Mesendoderm (in vitro differentiated cells): ENCODE measurements at regions not wholly inside any gene's neighbourhood (a gene's known extent, or its start where the extent isn't known, plus 50 kb on each side); places are given as distances from the start of the nearest gene placed in this dataset.
"Not testable (repeated sequence)": the region's sequence is repeated elsewhere in the genome, so short reads cannot be mapped to it uniquely, and the experiment has no call there.

Experiments
- DNase-seq: peaks from one replicate; pipeline ENCODE4 v3.0.0; 2013
- H2AK5ac ChIP-seq: 2 replicates; pipeline ENCODE4 v1.6.1; 2013; ENCODE audit warnings: low read length, inconsistent platforms
- H2BK120ac ChIP-seq: 2 replicates; pipeline ENCODE4 v1.6.1; 2013; ENCODE audit warnings: low read depth, mild to moderate bottlenecking, low read length, moderate library complexity, mixed read lengths
- H2BK15ac ChIP-seq: replicated peaks from 2 replicates; pipeline ENCODE4 v1.6.1; 2013; ENCODE audit warnings: low read depth, mild to moderate bottlenecking, moderate library complexity
- H2BK5ac ChIP-seq: 2 replicates; pipeline ENCODE4 v1.6.1; 2013; ENCODE audit warnings: low read length, inconsistent platforms
- H3K18ac ChIP-seq: 2 replicates; pipeline ENCODE4 v1.6.1; 2013; ENCODE audit warnings: mild to moderate bottlenecking, low read length, mixed read lengths
- H3K23ac ChIP-seq: one replicate; pipeline ENCODE4 v1.6.1; 2013; ENCODE audit warnings: low read length
- H3K27ac ChIP-seq: 2 replicates; pipeline ENCODE4 v1.5.1; 2013; ENCODE audit warnings: low read depth, mild to moderate bottlenecking, inconsistent platforms, low read length, moderate library complexity
- H3K27me3 ChIP-seq: 2 replicates; pipeline ENCODE4 v1.6.1; 2013; ENCODE audit warnings: low read length, control low read depth, mild to moderate bottlenecking, inconsistent platforms; ENCODE audit not compliant: insufficient read depth, poor library complexity
- H3K36me3 ChIP-seq: 2 replicates; pipeline ENCODE4 v1.6.1; 2013; ENCODE audit warnings: low read length, inconsistent platforms; ENCODE audit not compliant: control insufficient read depth, insufficient read depth
- H3K4ac ChIP-seq: one replicate; pipeline ENCODE4 v1.6.1; 2013; ENCODE audit warnings: low read depth, mild to moderate bottlenecking, low read length, moderate library complexity
- H3K4me1 ChIP-seq: 2 replicates; pipeline ENCODE4 v1.6.1; 2013; ENCODE audit warnings: low read depth, low read length, inconsistent platforms; ENCODE audit not compliant: control insufficient read depth
- H3K4me2 ChIP-seq: 2 replicates; pipeline ENCODE4 v1.6.1; 2013; ENCODE audit warnings: low read length
- H3K4me3 ChIP-seq: 2 replicates; pipeline ENCODE4 v1.5.1; 2013; ENCODE audit warnings: mild to moderate bottlenecking, low read length
- H3K56ac ChIP-seq: one replicate; pipeline ENCODE4 v1.6.1; 2013; ENCODE audit warnings: low read length
- H3K79me1 ChIP-seq: 2 replicates; pipeline ENCODE4 v1.6.1; 2013; ENCODE audit warnings: low read length, inconsistent platforms
- H3K79me2 ChIP-seq: 2 replicates; pipeline ENCODE4 v1.6.1; 2013; ENCODE audit warnings: mild to moderate bottlenecking, low read length; ENCODE audit not compliant: control insufficient read depth, insufficient read depth
- H3K9ac ChIP-seq: 2 replicates; pipeline ENCODE4 v1.6.1; 2013; ENCODE audit warnings: low read length, inconsistent platforms
- H4K5ac ChIP-seq: one replicate; pipeline ENCODE4 v1.6.1; 2013; ENCODE audit warnings: low read length
- H4K8ac ChIP-seq: one replicate; pipeline ENCODE4 v1.6.1; 2013; ENCODE audit warnings: low read depth, mild to moderate bottlenecking, control low read depth, low read length, moderate library complexity
- WGBS: extraction: QIAGEN DNeasy Blood & Tissue Kit; methylation state at CpG from one replicate; pipeline ENCODE4 v1.1.7; 2013; ENCODE audit warnings: low lambda C conversion rate, missing lambda C conversion rate; ENCODE audit not compliant: insufficient coverage; ENCODE audit errors: extremely low coverage; 5-methylcytosine and 5-hydroxymethylcytosine counted together

GRCh38 chr4:10388146-10388545 lies 69.1 kb downstream of the ZNF518B start:
- H3K4me1 ChIP-seq, H4K8ac ChIP-seq, H3K79me2 ChIP-seq, H3K56ac ChIP-seq, H3K23ac ChIP-seq, H3K4ac ChIP-seq, H3K27me3 ChIP-seq, H2BK15ac ChIP-seq, H2BK120ac ChIP-seq, H3K18ac ChIP-seq, H3K27ac ChIP-seq, H3K4me2 ChIP-seq, DNase-seq, H3K4me3 ChIP-seq, H2AK5ac ChIP-seq, H3K36me3 ChIP-seq, H3K9ac ChIP-seq, H3K79me1 ChIP-seq, H4K5ac ChIP-seq, H2BK5ac ChIP-seq: not testable (repeated sequence)
- no CpG with 5 or more reads among the region's 3 CpGs for WGBS

- no peak overlapping the region for H2BK120ac ChIP-seq
- H3K56ac ChIP-seq, result no peak overlapping the region
- no peak overlapping the region for H4K8ac ChIP-seq
- H4K5ac ChIP-seq, result no peak overlapping the region
- H2AK5ac ChIP-seq, result no peak overlapping the region
- no peak overlapping the region for H3K4me2 ChIP-seq
- H3K27ac ChIP-seq, result no peak overlapping the region
- H3K4me3 ChIP-seq, result no peak overlapping the region
- no peaks in the 10 kb centered on the region for H3K4me1 ChIP-seq
- DNase-seq, result no peak
- H3K27me3 ChIP-seq, result no peaks in the 10 kb centered on the region
- no peak overlapping the region for H3K9ac ChIP-seq
- no peaks in the 10 kb centered on the region for H3K79me2 ChIP-seq
- no CpG with 5 or more reads among the region's 3 CpGs for WGBS
- no peak overlapping the region for H3K18ac ChIP-seq
- H3K23ac ChIP-seq, result no peak overlapping the region
- H3K4ac ChIP-seq, result no peak overlapping the region
- H2BK5ac ChIP-seq, result no peak overlapping the region
- no peak overlapping the region for H2BK15ac ChIP-seq
- no peaks in the 10 kb centered on the region for H3K36me3 ChIP-seq
- H3K79me1 ChIP-seq, result no peaks in the 10 kb centered on the region
Measured at GRCh38 chr4:10385994-10386394, 71.2 kb downstream of the ZNF518B start.

GRCh38 chr4:10384974-10385373 lies 72.3 kb downstream of the ZNF518B start:
- no peak overlapping the region for H3K23ac ChIP-seq
- H3K56ac ChIP-seq, result no peak overlapping the region
- no peaks in the 10 kb centered on the region for H3K4me1 ChIP-seq
- H3K9ac ChIP-seq, result no peak overlapping the region
- no peaks in the 10 kb centered on the region for H3K79me2 ChIP-seq
- no peak overlapping the region for H3K18ac ChIP-seq
- H2AK5ac ChIP-seq, result no peak overlapping the region
- no peak overlapping the region for H4K8ac ChIP-seq
- H2BK120ac ChIP-seq, result no peak overlapping the region
- no peak overlapping the region for H2BK15ac ChIP-seq
- H3K4ac ChIP-seq, result no peak overlapping the region
- no peak overlapping the region for H3K4me2 ChIP-seq
- H3K27me3 ChIP-seq, result no peaks in the 10 kb centered on the region
- no peak overlapping the region for H2BK5ac ChIP-seq
- no CpG with 5 or more reads among the region's 1 CpG for WGBS
- DNase-seq, result no peak
- no peak overlapping the region for H3K4me3 ChIP-seq
- no peaks in the 10 kb centered on the region for H3K79me1 ChIP-seq
- H4K5ac ChIP-seq, result no peak overlapping the region
- H3K27ac ChIP-seq, result no peak overlapping the region
- H3K36me3 ChIP-seq, result no peaks in the 10 kb centered on the region

DNA sequence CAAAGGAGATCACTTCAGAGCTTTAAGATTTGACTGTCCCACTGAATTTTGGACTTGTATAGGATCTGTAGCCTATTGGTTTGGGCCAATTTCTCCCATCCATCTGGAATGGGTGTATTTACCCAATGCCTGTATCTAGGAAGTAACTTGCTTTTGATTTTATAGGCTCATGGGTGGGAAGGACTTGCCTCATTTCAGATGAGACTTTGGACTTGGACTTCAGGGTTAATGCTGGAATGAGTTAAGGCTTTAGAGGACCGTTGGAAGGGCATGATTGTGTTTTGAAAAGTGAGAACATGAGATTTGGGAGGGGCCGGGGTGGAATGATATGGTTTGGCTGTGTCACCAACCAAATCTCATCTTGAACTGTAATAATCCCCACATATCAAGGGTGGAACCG lies 73.8 kb downstream of the ZNF518B start:
- Histone ChIP-seq H3K27me3 (no peaks in the 10 kb centered on the region), H3K4ac (no peak overlapping the region), H3K23ac (no peak overlapping the region), H3K79me1 (no peaks in the 10 kb centered on the region), H3K18ac (no peak overlapping the region), H4K5ac (no peak overlapping the region), H3K27ac (no peak overlapping the region), H3K56ac (no peak overlapping the region), H2BK15ac (no peak overlapping the region), H3K36me3 (no peaks in the 10 kb centered on the region), H3K4me1 (no peaks in the 10 kb centered on the region), H3K9ac (no peak overlapping the region), H3K79me2 (no peaks in the 10 kb centered on the region), H2AK5ac (no peak overlapping the region), H4K8ac (no peak overlapping the region), H3K4me3 (no peak overlapping the region), H3K4me2 (no peak overlapping the region), H2BK5ac (no peak overlapping the region), H2BK120ac (no peak overlapping the region)
- no peak for DNase-seq
- no CpG with 5 or more reads among the region's 3 CpGs for WGBS

GRCh38 chr4:10382171-10382570 lies 75.1 kb downstream of the ZNF518B start:
- no CpG with 5 or more reads among the region's 1 CpG for WGBS

DNA sequence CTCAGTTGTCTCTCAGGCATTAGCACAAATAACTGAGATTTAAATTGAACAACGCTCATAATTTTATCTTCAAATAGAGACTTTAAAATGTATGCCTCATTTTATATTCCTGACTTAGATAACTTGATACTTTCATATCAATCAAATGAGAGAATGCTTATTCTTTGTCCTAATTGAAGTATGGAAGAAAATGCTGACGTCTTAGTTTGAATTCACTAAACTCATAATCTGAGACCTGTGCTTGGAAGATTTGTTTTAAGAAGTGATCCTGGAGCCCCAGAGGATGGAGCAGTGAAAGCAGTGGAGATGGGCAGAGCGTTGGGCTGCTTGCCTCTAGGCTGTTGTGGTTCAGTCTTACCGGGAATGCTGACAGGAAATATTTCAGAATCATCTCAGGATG lies 76.1 kb downstream of the ZNF518B start:
- Histone ChIP-seq H3K27me3 (no peaks in the 10 kb centered on the region), H3K23ac (no peak overlapping the region), H2AK5ac (no peak overlapping the region), H3K36me3 (no peaks in the 10 kb centered on the region), H3K56ac (no peak overlapping the region), H4K5ac (no peak overlapping the region), H3K4me1 (no peaks in the 10 kb centered on the region), H3K4ac (no peak overlapping the region), H3K79me1 (no peaks in the 10 kb centered on the region), H2BK15ac (no peak overlapping the region), H3K18ac (no peak overlapping the region), H3K79me2 (no peaks in the 10 kb centered on the region), H2BK5ac (no peak overlapping the region), H3K27ac (no peak overlapping the region), H3K4me3 (no peak overlapping the region), H3K4me2 (no peak overlapping the region), H4K8ac (no peak overlapping the region), H2BK120ac (no peak overlapping the region), H3K9ac (no peak overlapping the region)
- DNase-seq, result no peak
- no CpG with 5 or more reads among the region's 4 CpGs for WGBS

More at GRCh38 chr4:10382171-10382570, 75.1 kb downstream of the ZNF518B start:
- H3K4me2 ChIP-seq, H3K23ac ChIP-seq, H2BK15ac ChIP-seq, H2BK5ac ChIP-seq, H3K27me3 ChIP-seq, H3K27ac ChIP-seq, H3K4me3 ChIP-seq, H3K4me1 ChIP-seq, H3K79me1 ChIP-seq, H3K18ac ChIP-seq, H3K9ac ChIP-seq, H3K79me2 ChIP-seq, H2AK5ac ChIP-seq, H4K5ac ChIP-seq, H3K56ac ChIP-seq, H3K4ac ChIP-seq, H3K36me3 ChIP-seq, H4K8ac ChIP-seq, H2BK120ac ChIP-seq, DNase-seq: not testable (repeated sequence)
